GM18505 (cell line): ENCODE measurements at regions not wholly inside any gene's neighbourhood (a gene's known extent, or its start where the extent isn't known, plus 50 kb on each side); places are given as distances from the start of the nearest gene placed in this dataset.

Experiments
- ATAC-seq: cut with Tn5 transposase; IDR thresholded peaks from one replicate; pipeline ENCODE4 v1.9.1; 2021; ENCODE audit not compliant: unreplicated experiment
- POLR2A ChIP-seq: IDR thresholded peaks from 4 replicates; pipeline ENCODE4 v1.6.1; 2011; ENCODE audit warnings: borderline replicate concordance; ENCODE audit not compliant: insufficient read depth, insufficient read length; ENCODE audit errors: extremely low read depth

DNA sequence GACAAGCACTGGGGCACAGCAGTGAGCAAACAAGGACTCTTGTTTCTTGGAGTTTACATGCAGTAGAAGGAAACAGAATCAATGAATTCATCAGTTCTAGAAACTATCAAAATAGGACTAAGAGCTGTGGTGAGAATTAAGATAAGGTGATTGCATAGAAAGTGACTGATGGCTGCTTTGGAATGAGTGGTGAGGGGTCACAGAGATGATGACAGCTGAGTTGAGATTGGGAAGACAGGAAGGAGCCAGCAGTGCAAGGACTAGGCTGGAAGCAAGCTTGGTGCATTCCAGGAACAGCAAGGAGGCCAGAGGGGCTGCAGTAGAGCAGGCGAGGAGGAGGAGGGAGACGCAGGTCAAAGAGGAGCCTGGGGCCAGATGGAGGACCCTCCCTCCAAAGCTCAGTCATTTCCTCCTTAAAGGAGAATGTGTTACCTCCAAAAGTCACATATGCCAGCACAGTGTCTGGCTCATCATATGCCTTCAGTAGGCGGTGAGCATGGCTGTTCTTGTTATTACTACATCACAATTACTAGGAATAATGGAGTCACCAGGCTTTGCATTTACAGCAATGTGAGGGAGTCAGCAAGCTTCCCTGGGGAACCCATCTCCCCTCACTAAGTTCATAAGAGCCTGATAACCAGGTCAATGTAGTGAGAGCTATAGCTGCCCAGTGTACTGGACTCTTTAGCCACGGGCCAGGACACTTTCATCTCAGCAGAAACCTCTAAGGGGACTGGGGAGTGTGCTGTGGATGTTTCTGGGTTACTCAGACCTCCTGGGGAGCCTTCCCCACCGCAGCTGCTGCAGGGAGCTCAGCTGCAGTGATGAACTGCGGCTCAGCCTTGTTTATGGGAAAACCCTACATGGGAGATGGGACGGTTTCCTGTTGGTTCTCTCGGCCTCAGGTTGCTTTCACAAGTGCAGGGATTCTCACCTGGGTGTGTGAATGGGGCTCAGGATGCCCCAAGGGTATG lies 157.2 kb downstream of the SEC14L1 start:
- no peak for TF ChIP-seq POLR2A
- no peak for ATAC-seq

GRCh38 chr17:77298811-77299210 lies 158.0 kb downstream of the SEC14L1 start:
- no peak for ATAC-seq
- no peak for TF ChIP-seq POLR2A

- TF ChIP-seq POLR2A: no peak
- no peak for ATAC-seq
These were observed 158.7 kb downstream of the SEC14L1 start for GRCh38 chr17:77299256-77300015.

DNA sequence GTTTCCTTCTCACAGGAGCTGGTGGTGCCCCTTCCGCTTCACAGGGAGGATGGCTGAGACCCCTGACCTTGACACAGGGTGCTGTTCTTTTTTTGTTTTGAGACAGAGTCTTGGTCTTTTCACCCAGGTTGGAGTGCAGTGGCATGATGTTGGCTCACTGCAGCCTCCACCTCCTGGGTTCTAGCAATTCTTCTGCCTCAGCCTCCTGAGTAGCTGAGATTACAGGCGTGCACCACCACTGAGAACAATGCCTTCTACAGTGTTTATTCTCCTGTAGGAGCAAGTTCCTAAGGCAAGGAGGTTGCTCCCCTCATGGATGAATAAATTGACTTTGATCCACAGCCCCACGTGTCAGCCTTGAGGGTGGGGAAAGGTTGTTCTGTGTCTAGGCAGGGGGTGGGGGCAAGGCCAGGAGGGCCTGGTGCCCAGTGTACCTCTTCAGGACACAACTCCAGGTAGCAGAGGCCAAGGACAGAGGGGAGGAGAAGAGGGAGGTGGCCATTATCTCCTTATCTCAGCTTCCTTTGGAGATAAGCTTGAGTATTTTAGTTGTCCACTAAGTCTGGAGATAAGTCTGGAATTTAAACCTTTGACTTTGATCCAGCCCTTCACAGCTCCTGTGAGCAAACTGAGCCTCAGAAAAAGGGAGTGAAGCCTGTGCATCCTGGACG lies 159.4 kb downstream of the SEC14L1 start:
- ATAC-seq: no peak
- no peak for TF ChIP-seq POLR2A

DNA sequence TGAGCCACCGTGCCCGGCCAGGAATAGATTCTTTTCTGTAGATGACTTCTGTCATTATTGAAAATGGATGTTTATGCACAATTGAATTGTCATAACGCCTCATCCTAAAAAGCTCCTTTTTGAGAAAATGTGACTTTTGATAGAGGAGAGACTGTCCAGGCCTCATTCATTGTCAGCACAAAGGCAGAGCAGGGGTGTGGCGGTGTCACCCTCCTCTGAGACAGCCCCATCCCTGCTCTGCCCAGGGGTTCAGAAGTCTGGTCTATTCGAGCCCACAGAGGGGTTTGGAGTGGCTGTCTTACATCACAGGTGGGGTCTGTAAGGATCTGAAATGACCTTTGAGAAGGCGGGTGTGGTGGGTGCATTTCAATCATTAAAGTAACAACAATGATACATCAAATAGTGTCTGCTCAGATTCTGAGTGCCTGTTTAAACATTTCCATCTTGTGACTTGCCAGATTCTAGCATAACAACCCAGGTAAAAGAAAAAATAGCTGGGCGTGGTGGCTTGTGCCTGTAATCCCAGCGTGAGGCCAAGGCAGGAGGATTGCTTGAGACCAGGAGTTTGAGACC lies 161.0 kb downstream of the SEC14L1 start:
- no peak for ATAC-seq
- no peak for TF ChIP-seq POLR2A

DNA sequence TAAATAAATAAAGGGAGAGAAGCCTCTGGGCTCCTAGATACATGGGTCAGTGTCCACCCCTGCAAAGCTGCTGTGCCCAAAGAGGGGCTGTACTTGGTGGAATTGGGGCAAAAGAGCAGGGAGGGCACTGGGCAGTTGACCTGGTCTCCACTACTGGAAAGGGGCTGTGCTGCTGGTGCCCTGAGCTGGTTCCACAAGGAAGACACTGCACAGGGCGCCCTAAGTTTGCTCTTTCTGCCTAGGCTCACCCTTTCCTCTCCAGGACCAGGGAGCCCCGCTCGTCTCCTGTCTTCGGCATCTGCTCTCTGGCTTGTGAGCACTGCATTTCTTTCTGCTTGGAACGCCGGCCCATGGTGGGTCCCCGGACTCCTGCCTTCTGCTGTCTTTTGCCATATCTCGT lies 161.9 kb downstream of the SEC14L1 start:
- TF ChIP-seq POLR2A: no peak
- ATAC-seq: no peak

DNA sequence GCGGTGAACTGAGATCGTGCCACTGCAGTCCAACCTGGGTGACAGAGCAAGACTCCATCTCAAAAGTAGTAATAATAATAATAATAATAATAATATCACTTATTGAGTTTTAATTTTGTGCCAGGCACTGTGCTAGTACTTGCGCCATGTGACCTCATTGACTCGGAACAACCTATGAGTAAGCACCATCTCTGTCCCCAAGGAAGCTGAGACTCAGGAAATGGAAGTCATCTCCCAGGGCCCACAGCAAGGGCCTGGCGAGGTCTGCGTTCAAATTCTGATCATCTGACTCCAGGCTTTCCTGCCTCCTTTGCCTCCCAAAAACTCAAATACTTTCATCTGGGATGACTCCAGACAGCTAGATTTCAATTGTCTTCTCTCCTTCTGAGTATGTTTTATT lies 162.9 kb downstream of the SEC14L1 start:
- ATAC-seq: no peak
- no peak for TF ChIP-seq POLR2A

DNA sequence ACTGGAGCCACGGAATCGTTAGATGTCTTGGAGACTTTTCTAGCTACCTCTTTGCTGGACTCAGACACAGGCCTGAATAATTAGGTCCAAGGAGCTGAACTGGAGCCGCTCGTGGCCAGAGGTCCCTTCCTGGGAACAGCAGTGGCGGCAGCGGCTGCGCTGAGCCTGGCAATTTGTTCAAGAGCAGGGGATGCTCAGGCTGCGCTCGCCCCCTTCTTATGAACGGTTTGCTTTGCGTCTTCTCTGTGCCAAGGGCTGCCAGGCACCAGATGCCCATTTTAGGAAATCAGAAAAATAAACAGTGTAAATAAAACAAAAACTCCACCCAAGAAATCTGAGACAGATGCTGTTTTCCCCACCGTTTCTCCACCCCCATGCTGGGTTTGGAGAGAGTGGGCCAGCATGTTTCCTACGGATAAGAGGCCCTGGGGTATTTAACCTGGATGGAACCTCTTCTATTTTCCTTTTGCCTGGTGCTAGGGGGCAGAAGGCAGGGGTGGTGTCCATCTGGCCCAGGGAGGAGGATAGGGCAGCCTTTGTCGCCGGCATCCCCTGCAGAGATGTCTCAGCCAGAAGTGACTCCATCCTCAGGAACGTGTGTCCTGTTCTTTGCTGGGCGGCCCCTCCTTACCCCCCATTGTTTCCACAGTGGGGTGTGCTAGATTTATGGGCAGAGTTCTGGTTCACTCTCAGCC lies 163.4 kb downstream of the SEC14L1 start:
- TF ChIP-seq POLR2A: no peak
- no peak for ATAC-seq

DNA sequence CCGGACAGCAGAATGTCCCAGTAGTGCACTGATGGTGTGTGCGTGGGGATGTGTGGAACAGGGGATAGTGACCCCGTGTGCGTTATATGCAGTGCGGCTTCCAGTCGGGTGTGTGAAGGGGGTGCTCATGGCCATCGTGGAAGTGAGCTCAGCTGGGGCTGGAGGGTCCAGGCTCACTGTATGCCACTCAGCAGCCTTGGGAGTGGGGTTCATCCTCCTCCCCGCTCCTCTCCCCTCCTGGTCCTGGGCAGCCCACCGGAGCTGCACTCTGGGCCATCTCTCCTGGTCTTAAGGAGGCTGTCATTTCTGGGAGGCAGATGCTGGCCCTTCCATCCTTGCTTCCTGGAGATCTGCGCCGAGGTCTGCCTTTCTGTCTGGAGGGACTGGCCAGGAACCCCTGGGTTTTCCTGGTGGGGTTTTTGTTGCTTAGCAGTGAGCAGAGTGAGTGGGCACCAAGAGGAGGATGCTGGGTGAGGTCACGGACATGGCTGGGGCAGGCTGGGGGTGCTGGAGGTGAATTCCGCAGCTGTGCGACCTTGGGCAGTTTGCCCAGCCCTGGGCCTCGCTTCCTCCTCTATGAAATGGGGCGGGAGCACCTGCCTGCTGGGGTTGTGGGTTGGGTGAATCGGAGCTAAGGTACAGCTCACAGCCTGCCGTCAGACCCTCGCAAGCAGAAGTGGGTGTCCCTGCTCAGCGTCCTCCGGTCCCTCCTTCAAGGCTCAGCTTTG lies 164.1 kb downstream of the SEC14L1 start:
- no peak for TF ChIP-seq POLR2A
- ATAC-seq: no peak

DNA sequence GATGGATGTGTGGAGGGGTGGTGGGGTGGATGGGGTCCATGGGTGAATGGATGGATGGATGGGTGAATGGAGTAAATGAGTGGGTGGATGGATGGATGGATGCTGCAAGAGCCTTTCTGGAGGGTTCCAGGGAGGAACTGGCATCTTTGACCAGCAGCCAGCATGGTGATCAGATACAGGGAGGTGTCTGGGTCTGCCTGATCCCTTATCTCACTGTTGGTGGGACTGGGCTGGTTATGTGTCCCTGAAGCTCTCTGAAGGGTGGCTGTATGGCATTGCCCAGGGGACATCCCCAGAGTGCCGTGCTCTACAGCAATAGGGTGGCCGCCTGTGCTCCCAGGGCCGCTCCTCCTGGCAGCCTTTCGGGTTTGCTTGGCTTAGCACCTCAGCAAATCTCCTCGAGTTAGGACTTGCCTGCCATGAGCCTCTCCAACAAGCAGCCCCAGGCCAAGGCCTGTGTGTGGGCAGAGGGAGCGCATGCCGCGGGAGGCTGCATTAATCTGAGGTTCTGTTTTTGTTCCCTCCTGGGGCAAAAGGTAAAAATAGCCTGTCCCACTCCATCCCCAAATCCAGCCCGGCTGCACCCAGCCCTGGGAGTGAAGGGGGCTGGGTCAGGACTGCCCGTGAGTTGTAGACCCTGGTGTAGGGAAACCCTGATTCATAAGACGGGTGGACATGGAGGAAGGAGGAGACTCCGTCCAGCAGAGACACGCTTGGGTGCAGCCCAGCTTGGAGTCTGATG lies 165.4 kb downstream of the SEC14L1 start:
- ATAC-seq: no peak
- TF ChIP-seq POLR2A: no peak

DNA sequence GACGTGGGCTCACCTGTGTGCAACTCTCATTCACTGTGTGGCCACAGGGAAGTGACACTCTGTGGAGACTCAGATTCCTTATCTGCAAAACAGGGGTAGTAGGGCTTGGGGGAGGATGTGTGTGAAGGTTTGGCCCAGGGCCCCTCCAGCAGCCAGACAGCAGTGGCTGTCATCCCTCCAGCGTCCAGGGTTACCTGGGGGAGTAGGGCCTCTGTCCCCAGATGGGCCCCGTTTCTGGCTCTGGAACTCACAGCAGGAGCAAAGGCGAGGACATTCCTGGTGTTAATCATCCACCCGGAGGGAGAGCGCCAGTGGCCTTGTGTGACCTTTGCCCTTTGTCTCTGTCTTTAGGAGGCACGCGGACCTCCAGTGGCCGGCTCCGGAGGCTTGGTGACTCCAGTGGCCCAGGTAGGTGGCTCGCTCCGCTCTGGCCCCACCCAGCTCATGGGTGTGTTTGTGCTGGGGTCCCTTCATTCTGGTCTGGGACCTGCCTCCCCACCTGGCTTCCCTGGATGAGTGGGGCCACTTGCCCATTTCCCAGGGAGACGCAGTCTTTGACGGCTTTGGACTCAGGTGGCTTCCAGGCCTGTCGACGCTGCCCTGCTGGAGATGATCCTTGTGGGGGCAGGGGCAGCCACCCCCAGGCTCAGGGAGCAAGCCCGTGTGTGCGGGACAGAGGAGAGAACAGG lies 166.2 kb downstream of the SEC14L1 start:
- no peak for ATAC-seq
- TF ChIP-seq POLR2A: no peak
